ENCODE measurements at regions not wholly inside any gene's neighbourhood (a gene's known extent, or its start where the extent isn't known, plus 50 kb on each side); places are given as distances from the start of the nearest gene placed in this dataset.

GRCh38 chr5:29402270-29402669, 1791.2 kb upstream of the CDH6 start:
- DNase-seq: no peak

GRCh38 chr5:29389993-29390392, 1803.5 kb upstream of the CDH6 start:
- DNase-seq: no peak

GRCh38 chr5:29387384-29387783, 1806.1 kb upstream of the CDH6 start:
- DNase-seq: no peak

GRCh38 chr5:29382780-29383179, 1810.7 kb upstream of the CDH6 start:
- no peak for DNase-seq

GRCh38 chr5:29380029-29380428, 1813.5 kb upstream of the CDH6 start:
- no peak for DNase-seq

- no peak for DNase-seq
Measured at GRCh38 chr5:29379619-29380018, 1813.9 kb upstream of the CDH6 start.

GRCh38 chr5:29378104-29378503, 1815.4 kb upstream of the CDH6 start:
- no peak for DNase-seq

GRCh38 chr5:29370248-29370647, 1823.2 kb upstream of the CDH6 start:
- no peak for DNase-seq

GRCh38 chr5:29367176-29367833, 1826.2 kb upstream of the CDH6 start:
- no peak for DNase-seq

GRCh38 chr5:29351170-29351569, 1842.3 kb upstream of the CDH6 start:
- no peak for DNase-seq

- DNase-seq: no peak
Measured at GRCh38 chr5:29337030-29337429, 1856.5 kb upstream of the CDH6 start.

GRCh38 chr5:29321591-29321990, 1871.9 kb upstream of the CDH6 start:
- DNase-seq: no peak

GRCh38 chr5:29309359-29309758, 1884.1 kb upstream of the CDH6 start:
- no peak for DNase-seq

- DNase-seq: no peak
Measured at GRCh38 chr5:29307478-29307877, 1886.0 kb upstream of the CDH6 start.

- no peak for DNase-seq
Measured at GRCh38 chr5:29304545-29304944, 1888.9 kb upstream of the CDH6 start.

- DNase-seq: no peak
Measured at GRCh38 chr5:29296548-29296947, 1896.9 kb upstream of the CDH6 start.

GRCh38 chr5:29277642-29278041, 1915.8 kb upstream of the CDH6 start:
- no peak for DNase-seq

GRCh38 chr5:29276371-29276770, 1917.1 kb upstream of the CDH6 start:
- DNase-seq: no peak

- DNase-seq: no peak
Measured at GRCh38 chr5:29263915-29264351, 1929.6 kb upstream of the CDH6 start.

- no peak for DNase-seq
Measured at GRCh38 chr5:29262339-29263123, 1931.0 kb upstream of the CDH6 start.

GRCh38 chr5:29261213-29261612, 1932.3 kb upstream of the CDH6 start:
- DNase-seq: no peak

- no peak for DNase-seq
Measured at GRCh38 chr5:29252390-29252789, 1941.1 kb upstream of the CDH6 start.

- no peak for DNase-seq
Measured at GRCh38 chr5:29247346-29248028, 1946.0 kb upstream of the CDH6 start.

GRCh38 chr5:29240379-29240778, 1953.1 kb upstream of the CDH6 start:
- DNase-seq: no peak

All from occipital lobe (tissue), 1 donor.